GM18517 (cell line): ENCODE measurements at regions not wholly inside any gene's neighbourhood (a gene's known extent, or its start where the extent isn't known, plus 50 kb on each side); places are given as distances from the start of the nearest gene placed in this dataset.
"Not testable (repeated sequence)": the region's sequence is repeated elsewhere in the genome, so short reads cannot be mapped to it uniquely, and the experiment has no call there.

Source experiments
- ATAC-seq: cut with Tn5 transposase; IDR thresholded peaks from one replicate; pipeline ENCODE4 v1.9.1; 2021; ENCODE audit warnings: mild to moderate bottlenecking, moderate library complexity; ENCODE audit not compliant: unreplicated experiment

DNA sequence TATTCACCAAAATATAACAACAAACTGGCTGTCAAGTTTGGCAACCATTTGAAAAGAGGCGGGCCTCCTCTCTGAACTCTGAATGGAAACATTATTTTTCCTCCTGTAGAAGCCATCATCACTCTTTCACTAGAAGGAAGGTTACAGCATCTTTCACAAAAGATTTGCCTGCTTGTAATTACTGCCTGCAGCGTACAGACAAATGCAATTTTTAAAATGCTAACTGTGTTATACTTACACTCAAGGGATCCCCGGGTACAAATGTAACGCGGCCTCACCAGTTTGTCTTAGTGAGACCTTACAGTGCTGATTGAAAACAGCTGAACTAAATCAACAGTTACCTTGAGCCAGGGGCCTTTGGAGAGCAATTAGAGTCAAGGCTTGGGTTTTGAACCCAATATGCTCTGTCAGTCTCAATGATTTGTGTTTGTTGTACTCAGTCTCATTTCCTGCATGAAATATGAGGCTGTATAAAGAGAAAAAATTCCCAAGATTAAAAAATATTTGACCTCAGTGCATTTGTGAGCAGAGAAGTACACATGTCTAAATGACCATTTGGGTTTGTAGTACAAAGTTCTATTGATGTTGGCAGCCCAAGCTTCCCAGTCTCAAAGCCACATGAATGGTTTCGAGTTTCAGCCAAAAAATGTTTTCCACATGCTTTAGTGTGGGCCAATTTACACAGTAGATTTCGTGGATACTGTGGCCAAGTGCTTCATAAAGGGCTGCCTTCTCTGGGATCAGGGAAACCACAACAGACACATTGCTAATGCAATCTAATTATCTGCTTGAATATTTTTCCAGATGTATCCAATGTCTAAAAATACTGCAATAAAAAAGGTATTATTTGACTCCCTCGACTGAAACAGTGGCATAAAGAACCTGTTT, 500.0 kb downstream of the SPATA31D1 start:
- no peak for ATAC-seq

DNA sequence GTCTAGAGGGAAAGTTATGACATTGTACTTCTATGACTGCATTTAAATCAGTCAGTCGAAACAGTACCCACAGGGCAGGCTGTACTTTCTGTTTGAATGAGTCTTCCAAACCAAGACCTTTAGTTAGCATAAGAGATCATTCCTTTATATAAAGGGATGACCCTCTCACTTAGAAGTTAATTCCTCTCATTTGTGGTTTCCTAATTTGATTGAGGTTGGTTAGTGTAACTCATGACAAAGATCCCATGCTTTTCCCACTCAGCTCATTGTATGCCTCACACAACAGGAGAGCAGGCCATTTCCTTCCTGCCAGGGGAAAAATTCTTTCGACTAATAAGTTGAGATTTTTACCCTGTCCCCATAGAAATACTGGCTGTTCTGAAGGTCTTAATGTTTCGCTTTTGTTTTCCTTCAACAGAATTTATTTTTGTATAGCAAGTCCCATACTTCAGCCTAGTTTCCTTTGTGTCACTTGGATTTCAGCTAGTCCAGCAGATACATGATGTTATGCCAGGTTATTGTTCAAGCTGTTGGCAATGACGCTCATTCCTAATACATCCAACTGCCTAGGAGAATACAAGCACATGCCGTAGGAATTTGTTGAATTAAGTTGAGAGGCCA, 500.7 kb downstream of the SPATA31D1 start:
- ATAC-seq: no peak

DNA sequence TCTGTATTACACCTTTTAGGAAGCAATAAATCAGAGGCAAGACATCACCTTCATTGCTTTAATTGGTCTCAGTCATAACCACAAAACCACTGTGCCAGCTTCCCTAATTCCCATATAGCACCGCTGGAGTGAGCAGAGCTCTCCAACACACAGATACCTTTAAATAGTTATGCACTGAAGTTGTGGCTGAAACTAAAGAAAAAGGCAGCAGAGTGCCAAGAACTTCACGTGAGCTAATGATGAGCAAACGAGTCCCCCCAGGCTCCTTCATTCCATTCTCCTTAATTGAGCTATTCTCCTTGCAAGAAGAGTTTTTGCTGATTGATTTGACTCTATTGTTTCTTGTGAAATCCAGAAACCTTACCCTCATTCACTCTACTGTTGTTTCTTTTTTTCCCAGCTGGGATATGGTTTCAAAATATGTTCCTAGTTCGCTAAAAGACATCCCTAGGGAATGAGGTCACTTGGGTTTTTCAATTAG, 501.5 kb downstream of the SPATA31D1 start:
- no peak for ATAC-seq

DNA sequence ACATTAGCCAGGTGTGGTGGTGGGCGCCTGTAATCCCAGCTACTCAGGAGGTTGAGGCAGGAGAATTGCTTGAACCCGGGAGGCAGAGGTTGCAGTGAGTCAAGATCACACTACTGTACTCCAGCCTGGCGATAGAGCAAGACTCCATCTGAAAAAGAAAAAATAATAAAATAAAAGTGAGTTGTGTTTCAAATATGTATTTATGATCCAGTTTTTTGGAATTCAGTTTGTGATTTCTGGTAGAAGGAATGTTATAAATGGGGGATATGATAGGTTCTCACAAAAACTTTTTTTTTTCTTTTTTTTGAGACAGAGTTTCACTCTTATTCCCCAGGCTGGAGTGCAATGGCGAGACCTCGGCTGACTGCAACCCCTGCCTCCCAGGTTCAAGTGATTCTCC, 502.2 kb downstream of the SPATA31D1 start:
- ATAC-seq: not testable (repeated sequence)

DNA sequence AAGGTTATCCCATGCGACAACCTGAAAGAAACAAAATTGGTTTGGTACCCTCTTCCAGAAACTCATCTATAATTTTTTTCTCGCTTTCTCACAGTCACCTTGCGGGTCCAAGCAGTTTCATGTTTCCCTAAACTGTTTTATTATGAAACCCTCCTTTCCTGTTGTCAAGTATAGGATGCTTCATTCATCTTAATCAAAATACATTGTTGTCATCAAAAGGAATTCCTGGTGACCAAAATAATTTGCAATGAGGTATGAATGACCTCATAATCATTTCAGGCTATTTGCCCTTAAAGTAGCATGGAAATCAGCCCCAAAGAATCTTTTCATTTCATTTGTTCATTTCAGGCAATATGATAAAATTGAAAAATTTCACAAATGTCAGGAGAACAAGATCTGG, 503.0 kb downstream of the SPATA31D1 start:
- ATAC-seq: no peak

DNA sequence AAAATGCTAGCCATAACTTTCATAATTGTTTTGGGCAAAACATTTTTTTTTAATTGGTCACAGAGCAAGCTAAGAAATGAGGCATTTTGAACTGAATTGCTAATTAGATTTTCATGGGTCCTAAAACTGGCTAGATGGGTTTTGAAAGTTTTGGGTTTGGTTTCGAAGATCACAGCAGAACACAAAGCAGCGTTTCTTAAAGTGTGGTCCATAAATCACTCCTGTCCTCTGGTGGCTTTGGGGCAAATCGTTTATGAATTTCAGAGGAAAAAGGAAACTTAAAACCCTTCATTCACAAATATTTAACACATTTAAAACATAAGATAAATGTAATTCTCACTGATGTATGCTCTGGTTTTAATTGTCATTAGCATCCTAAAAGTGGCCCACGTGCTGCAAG, 503.7 kb downstream of the SPATA31D1 start:
- ATAC-seq: no peak

DNA sequence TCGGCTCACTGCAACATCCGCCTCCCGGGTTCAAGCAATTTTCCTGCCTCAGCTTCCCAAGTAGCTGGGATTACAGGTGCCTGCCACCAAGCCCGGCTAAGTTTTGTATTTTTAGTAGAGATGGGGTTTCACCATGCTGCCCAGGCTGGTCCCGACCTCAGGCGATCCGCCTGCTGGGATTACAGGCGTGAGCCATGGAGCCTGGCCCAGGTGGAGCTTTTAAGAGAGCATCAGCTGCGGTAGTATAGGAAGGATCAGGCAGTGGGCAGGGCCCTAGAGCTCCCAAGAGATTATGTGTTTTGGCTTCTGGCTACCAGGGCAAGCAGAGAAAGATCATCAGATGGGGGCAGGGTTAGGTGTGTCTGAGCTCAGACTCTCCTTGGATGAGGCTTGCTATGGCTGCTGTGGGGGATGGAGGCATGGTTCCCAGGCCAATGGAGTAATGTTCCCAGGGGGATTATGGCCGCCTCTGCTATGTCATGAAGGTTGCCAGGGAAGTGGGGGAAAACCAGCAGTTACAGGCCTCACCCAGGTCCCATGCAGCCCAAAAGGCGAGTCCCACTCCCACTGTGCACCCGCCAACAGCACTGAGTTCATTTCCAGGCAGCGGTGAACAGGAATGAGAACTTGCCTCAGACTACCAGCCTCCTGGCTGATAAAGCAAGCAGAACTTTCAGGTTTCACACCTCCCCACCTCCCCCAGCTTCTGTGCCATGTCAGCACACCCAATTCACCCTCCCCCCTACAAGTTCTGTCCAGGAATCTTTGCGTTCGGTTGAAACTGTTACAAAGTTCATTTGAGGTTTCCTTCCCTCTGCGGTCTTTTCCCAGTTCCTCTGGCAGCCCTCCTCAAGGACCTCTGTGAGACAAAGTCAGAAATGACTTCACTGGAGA, 507.6 kb downstream of the SPATA31D1 start:
- no peak for ATAC-seq

DNA sequence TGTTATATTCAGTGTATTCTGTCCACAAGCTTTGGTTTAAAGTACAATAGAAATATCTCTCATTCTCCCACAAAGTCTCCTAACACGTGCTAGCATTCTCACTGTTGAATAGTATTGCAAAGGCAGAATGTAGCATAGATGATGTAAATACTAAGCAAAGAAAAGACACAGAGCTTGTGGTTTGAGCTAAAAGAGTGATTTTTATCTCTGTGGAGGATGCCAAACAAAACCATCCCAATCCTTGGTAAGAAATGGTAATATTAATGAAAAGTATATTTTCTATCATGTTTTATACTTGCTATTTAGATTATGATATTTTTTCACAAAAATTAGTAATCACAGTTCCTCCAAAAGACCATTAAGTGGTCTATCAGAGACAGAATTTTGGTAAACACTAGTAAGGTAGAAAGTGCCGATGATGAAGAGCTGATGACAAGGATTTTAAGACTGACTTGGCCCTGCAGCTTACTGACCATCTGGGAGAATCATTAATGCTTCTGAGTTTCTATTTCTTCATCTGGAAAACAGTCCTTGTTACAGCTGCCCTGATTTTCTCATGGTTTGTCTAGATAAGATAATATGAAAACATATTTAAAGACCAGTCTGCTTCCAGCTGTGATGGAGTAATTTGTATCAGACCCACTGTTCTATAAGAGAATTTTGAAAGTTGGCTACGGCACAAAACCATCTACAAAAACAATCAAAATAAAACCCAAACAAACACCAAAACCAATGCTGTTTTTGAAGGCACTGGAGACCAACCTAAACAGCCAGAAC, 510.2 kb downstream of the SPATA31D1 start:
- no peak for ATAC-seq

DNA sequence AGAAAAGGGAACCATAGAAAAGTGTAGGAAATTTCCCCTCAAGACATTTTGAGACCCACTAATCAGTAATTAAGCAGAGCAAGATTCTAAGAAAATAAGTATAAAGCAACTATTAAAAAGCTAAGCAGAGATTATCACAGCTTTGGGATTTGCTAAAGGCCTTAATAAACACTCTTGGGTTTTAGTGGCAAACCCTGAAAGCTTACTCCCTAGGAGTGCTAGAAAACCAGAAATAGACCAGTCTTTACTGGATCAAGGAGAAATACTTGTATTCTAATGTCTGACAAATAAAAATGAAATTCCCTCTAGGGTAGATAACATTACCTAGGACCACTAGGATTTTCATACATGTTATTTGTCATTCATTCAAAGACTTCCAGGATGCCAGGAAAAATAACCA, 510.8 kb downstream of the SPATA31D1 start:
- no peak for ATAC-seq

DNA sequence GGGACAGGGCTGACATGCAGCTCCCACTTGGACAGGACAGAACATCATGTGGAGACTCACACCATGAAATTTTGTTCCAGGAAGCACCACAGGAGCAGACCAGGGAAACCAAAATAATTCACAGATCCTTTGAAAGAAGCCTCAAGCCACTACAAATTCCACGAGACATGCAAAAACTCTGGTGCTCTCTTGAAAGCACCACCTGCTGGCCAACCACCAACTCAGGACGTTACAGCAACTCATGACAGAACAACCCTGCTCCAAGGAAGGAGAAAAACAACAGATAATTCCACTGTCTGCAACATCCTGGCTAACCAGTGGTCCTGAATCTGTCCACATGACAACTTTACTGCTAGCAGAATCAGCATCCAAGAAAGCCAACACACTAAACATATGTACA, 516.0 kb downstream of the SPATA31D1 start:
- no peak for ATAC-seq

DNA sequence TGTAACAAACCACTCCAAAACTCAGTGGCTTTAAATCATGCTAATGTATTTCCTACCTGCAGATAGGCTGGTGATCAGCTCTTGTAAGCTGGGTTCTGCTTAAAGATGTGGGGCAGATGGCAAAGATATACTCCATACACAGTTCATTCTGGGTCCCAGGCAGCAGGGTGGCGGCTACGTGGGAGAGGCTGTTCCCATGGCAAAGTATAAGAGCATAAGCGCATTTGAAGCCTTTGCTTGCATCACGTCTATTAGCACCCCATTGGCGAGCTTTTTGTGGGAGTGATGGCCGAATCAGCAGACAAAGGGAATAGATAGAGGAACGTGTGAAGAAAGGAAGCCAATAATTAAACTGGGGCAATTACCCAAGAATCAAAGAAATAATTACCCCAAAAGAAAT, 523.1 kb downstream of the SPATA31D1 start:
- no peak for ATAC-seq

DNA sequence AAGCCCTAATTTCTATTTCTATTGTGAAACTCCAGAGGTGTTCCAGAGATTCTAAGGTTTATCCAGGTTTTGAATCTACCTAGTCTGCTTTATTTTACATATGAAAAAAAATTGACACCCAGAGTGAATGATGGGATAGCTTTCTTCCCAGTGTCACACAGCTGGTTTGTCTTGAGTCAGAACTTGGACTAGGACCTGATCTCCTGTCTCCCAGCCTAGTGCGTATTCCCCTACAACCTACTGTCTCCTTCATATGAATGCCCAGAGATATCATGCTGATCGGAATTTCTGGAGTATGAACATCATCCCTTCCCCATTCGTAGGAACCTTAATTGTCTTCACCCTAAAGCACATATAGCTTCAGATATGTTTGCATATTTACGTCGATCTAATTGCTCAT, 524.2 kb downstream of the SPATA31D1 start:
- no peak for ATAC-seq

DNA sequence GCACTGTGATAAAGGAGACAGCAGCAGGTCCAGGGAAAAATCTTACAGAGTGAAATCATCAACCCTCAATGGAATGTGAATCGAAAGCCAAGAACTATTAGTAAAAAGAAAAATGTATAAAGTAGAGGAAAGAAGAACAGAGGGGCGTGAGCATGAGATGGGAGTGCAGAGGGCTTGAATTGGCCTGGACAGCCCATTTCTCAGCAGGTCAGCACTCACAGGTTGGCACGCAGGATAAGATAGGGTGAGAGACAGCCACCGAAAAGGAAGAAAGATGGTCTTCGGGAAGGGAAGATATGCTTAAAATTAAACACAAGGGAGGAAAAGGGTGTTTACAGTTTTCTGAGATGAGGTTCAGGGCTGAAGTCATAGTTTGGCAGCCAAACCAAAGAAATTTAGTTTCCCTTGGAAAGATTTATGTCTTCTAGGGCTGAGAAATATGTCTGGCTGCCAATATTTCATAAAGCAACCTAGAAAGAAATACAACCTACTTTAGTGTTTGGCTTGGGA, 524.7 kb downstream of the SPATA31D1 start:
- no peak for ATAC-seq

DNA sequence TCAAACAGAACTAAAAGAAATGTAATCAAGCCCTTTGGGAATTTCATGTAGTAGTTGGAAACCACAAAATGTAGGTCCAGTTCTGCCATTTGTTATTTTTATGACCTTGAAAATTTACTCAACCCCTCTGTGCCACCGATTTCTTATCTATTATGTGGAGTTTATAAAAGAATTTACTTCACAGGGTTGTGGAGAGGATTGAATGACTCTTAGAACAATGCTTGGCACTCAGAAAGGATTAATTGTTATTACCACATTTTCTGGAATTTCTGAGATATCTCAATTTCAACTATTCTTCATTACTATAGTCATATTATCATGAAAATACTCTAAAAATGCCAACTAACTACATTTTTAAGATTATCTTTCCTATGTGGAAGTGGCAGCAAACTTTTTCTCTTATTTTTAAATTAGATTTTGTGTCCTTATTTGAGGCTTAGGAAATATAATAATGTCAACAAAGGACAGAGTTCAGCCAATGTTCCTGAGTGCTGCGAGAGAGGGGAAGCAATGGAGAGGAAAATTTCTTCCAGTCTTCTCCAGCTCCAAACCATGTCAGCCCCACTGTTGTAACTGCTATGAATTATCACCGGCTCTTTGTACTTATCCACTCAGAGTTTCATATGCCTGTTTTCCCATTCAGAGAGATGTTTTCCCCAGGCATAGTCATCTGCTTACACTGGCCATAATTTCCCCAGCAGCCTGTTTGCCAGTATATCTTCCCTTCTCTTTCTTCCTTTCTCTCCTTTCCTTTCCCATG, 525.6 kb downstream of the SPATA31D1 start:
- ATAC-seq: no peak

DNA sequence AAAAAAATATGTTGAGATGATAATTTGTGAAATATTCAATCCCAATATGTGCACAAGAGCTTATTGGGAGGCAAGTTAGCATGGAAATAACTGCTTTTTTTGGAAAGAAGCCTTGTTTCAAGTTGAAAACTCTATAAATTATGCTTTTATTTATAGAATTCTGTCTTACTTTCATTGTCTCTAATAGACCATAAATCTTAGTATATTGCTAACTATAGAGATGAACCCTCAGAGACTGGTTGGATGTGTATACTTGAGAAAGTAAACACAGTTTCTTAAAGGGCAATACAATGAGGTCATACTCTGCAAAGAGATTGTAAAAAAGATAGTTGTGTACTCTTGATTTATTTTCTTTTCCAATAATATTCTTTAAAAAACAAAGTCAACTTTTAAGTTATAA, 530.3 kb downstream of the SPATA31D1 start:
- ATAC-seq: no peak

DNA sequence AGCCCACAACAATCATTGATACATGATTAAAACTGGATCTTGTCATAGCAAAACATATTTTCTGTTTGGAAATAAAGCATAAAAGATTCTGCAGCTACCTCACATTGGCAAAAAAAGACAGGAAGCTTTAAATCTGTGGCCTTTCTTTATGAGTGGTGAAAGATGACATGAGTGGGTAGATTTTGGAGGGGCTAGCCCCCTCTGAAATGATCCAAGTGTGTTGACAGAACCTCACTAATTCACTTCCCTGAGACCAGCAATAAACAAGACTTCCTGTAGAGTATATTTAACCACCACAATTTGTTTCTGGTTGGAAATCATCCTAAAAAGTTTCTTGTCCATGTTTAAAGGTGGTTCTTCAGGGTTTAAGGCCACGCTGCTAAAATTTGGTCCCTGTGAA, 530.8 kb downstream of the SPATA31D1 start:
- ATAC-seq: no peak

DNA sequence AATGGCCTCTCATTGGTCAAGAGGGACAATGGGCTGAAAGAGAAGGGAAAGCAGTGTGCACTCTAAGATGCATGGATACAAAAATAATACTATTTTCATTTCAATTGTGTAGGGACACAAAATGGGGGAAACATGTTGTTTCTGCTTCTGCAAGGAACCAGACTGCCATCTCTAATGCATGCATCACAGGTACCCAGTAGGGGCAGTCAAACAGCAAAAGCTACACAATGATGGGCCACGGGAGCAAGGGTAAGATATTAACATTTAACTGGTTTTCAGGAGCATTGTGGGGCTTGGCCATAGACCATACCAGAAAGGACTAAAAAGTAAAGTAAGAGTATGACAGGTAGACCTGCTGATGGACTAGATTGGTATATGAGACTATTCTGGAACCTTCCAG, 535.8 kb downstream of the SPATA31D1 start:
- no peak for ATAC-seq

DNA sequence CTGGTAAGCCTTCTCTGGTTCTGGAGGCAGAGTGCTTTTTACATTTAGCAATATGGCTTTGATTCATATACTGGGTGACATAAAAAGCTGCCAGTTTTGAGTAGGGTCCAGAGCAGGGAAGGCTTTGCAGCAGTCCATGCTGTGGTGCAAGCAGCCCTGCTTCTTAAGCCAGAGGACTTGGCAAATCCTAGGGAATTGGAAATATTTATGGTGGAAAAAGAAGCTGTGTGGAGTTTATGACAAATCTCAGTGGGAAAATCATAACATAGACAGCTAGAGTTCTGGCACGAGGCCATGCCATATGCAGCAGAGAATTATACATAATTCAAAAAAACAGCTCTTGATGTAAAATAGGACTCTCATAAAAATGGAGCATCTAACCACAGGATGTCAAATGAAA, 536.4 kb downstream of the RASEF start:
- ATAC-seq: no peak

DNA sequence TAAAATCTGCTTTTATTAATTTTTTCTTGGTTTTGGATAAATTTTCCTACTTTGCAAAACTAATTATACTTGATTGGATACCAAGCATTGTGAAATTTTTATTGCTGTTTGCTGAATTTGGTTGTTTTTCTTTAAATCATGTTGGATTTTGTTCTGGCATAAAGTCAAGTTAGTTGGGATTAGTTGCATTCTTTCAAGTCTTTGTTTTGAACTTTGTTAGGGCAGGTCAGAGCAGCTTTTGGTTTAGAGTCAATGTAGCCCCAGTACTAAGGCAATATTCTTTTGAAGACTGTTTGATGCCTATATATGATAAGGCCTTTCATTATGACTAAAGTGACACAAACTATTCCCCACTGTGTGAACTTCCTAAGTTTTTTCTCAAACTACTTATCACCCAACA, 531.1 kb downstream of the RASEF start:
- no peak for ATAC-seq
